H1 (cell line): ENCODE measurements at regions not wholly inside any gene's neighbourhood (a gene's known extent, or its start where the extent isn't known, plus 50 kb on each side); places are given as distances from the start of the nearest gene placed in this dataset.

Source experiments
- CTCF ChIA-PET: fragments of 300-600 bp; sonication (Branson Sonifier 250); formaldehyde crosslinking; loops from one replicate; lab custom pipeline; 2021; ENCODE audit not compliant: partially characterized antibody; lab: Charles Lee
- POLR2A ChIA-PET: fragments of 300-600 bp; sonication (Branson Sonifier 250); formaldehyde crosslinking; loops from one replicate; lab custom pipeline; 2021; ENCODE audit warnings: inconsistent platforms; ENCODE audit not compliant: partially characterized antibody; lab: Charles Lee
- DNase-seq, 2 experiments: peaks; one replicate each; pipeline versions ENCODE4 v3.0.0 to v3.0.0-alpha.2; 2010 to 2022; ENCODE audit warnings: low spot score in 2 of 2, low read depth in 1 of 2, mixed read lengths in 1 of 2
- FAIRE-seq: peaks from 2 replicates; lab custom pipeline; 2011; peaks lifted over from hg19 to GRCh38; lab: Jason Lieb, UNC
- H2AFZ ChIP-seq: 2 replicates; pipeline ENCODE4 v1.8.1; 2012; ENCODE audit warnings: low read length, inconsistent platforms
- H2AK5ac ChIP-seq: 2 replicates; pipeline ENCODE4 v1.6.1; 2013; ENCODE audit warnings: low read depth, low read length
- H2BK120ac ChIP-seq: replicated peaks from 2 replicates; pipeline ENCODE3; 2013; ENCODE audit warnings: low read depth, low read length, inconsistent platforms
- H2BK12ac ChIP-seq: 2 replicates; pipeline ENCODE4 v1.6.1; 2013; ENCODE audit warnings: low read depth, low read length
- H2BK15ac ChIP-seq: 2 replicates; pipeline ENCODE4 v1.6.1; 2013; ENCODE audit warnings: low read length
- H2BK20ac ChIP-seq: 2 replicates; pipeline ENCODE4 v1.6.1; 2013; ENCODE audit warnings: low read length
- H2BK5ac ChIP-seq: 2 replicates; pipeline ENCODE4 v1.6.1; 2013; ENCODE audit warnings: low read depth, low read length
- H3K14ac ChIP-seq: 2 replicates; pipeline ENCODE4 v1.6.1; 2013; ENCODE audit warnings: inconsistent platforms; ENCODE audit not compliant: insufficient read length
- H3K18ac ChIP-seq: 2 replicates; pipeline ENCODE4 v1.6.1; 2013; ENCODE audit warnings: low read length; ENCODE audit errors: extremely low read depth
- H3K23ac ChIP-seq: 2 replicates; pipeline ENCODE4 v1.6.1; 2013; ENCODE audit warnings: inconsistent platforms; ENCODE audit not compliant: insufficient read length
- H3K23me2 ChIP-seq: 2 replicates; pipeline ENCODE4 v1.6.1; 2013; ENCODE audit warnings: low read depth, low read length
- H3K27ac ChIP-seq: 2 replicates; pipeline ENCODE4 v1.6.1; 2011; ENCODE audit warnings: low read depth, low read length, inconsistent platforms
- H3K27me3 ChIP-seq, 4 experiments: replicated peaks in 1 of 4; 1 replicate in 1 of 4; 2 replicates in 3 of 4; pipeline versions ENCODE4 v1.6.1 to v1.8.1; 2011 to 2013; ENCODE audit warnings: low read length in 3 of 4, mild to moderate bottlenecking in 3 of 4, inconsistent platforms in 2 of 4, mixed read lengths in 2 of 4, moderate library complexity in 1 of 4; ENCODE audit not compliant: control insufficient read depth in 3 of 4, insufficient read depth in 3 of 4; ENCODE audit errors: extremely low read depth in 1 of 4
- H3K36me3 ChIP-seq, 4 experiments: 2 replicates each; pipeline versions ENCODE4 v1.6.1 to v1.8.1; 2011 to 2013; ENCODE audit warnings: mild to moderate bottlenecking in 4 of 4, low read length in 3 of 4, moderate library complexity in 2 of 4, control low read depth in 1 of 4, inconsistent platforms in 1 of 4; ENCODE audit not compliant: insufficient read depth in 4 of 4, control insufficient read depth in 2 of 4
- H3K4ac ChIP-seq: replicated peaks from 2 replicates; pipeline ENCODE3; 2013; ENCODE audit warnings: low read length, low read depth, mixed read lengths, inconsistent platforms; ENCODE audit not compliant: insufficient read length
- H3K4me1 ChIP-seq, 4 experiments: replicated peaks in 1 of 4; 1 replicate in 1 of 4; 2 replicates in 3 of 4; pipeline versions ENCODE4 v1.6.1 to v1.8.1; 2011 to 2013; ENCODE audit warnings: low read length in 3 of 4, inconsistent platforms in 2 of 4, mixed read lengths in 1 of 4; ENCODE audit not compliant: insufficient read depth in 4 of 4, control insufficient read depth in 3 of 4
- H3K4me2 ChIP-seq, 2 experiments: 2 replicates each; pipeline versions ENCODE4 v1.6.1 to v1.8.1; 2011 to 2013; ENCODE audit warnings: low read depth in 2 of 2, low read length in 2 of 2, control low read depth in 1 of 2, inconsistent platforms in 1 of 2, mild to moderate bottlenecking in 1 of 2; ENCODE audit not compliant: insufficient read depth in 1 of 2
- H3K4me3 ChIP-seq, 4 experiments: fragments of 200-600, 300-600 bp in 1 of 4; sonication (generic), shearing (Covaris generic), sonication (Bioruptor Twin) in 1 of 4; 2 replicates each; pipeline versions ENCODE4 v1.5.1 to v1.8.1; 2011 to 2016; ENCODE audit warnings: low read length in 4 of 4, low read depth in 3 of 4, control low read depth in 2 of 4, inconsistent platforms in 2 of 4, mild to moderate bottlenecking in 2 of 4, mixed read lengths in 1 of 4, moderate library complexity in 1 of 4; ENCODE audit not compliant: insufficient read depth in 2 of 4; ENCODE audit errors: extremely low read depth in 1 of 4
- H3K56ac ChIP-seq: replicated peaks from 2 replicates; pipeline ENCODE3; 2013; ENCODE audit warnings: low read depth, mild to moderate bottlenecking, mixed read lengths, low read length, inconsistent platforms; ENCODE audit not compliant: insufficient read length
- H3K79me1 ChIP-seq: 2 replicates; pipeline ENCODE4 v1.6.1; 2013; ENCODE audit warnings: low read depth, low read length, control low read depth
- H3K79me2 ChIP-seq, 2 experiments: 2 replicates each; pipeline versions ENCODE4 v1.6.1 to v1.8.1; 2012 to 2013; ENCODE audit warnings: low read length in 2 of 2, mild to moderate bottlenecking in 2 of 2, inconsistent platforms in 1 of 2; ENCODE audit not compliant: insufficient read depth in 2 of 2, control insufficient read depth in 1 of 2
- H3K9ac ChIP-seq, 4 experiments: replicated peaks in 1 of 4; 1 replicate in 1 of 4; 2 replicates in 3 of 4; pipeline versions ENCODE4 v1.6.1 to v1.8.1; 2011 to 2013; ENCODE audit warnings: low read depth in 3 of 4, low read length in 3 of 4, control low read depth in 2 of 4, mild to moderate bottlenecking in 2 of 4, moderate library complexity in 2 of 4, inconsistent platforms in 1 of 4; ENCODE audit errors: extremely low read depth in 1 of 4
- H3K9me3 ChIP-seq, 2 experiments: 2 replicates each; pipeline versions ENCODE4 v1.6.1 to v1.8.1; 2012 to 2013; ENCODE audit warnings: mild to moderate bottlenecking in 2 of 2, moderate library complexity in 2 of 2, control low read depth in 1 of 2, inconsistent platforms in 1 of 2, low read depth in 1 of 2, low read length in 1 of 2, mixed read lengths in 1 of 2; ENCODE audit not compliant: insufficient read depth in 2 of 2
- H4K20me1 ChIP-seq, 2 experiments: replicated peaks in 1 of 2; 2 replicates each; pipeline versions ENCODE3 to v1.8.1; 2011 to 2013; ENCODE audit warnings: inconsistent platforms in 2 of 2, low read length in 2 of 2, mild to moderate bottlenecking in 1 of 2; ENCODE audit not compliant: insufficient read depth in 2 of 2, control insufficient read depth in 1 of 2
- H4K5ac ChIP-seq: 2 replicates; pipeline ENCODE4 v1.6.1; 2013; ENCODE audit warnings: low read length, low read depth, mixed read lengths, inconsistent platforms; ENCODE audit not compliant: insufficient read length
- H4K8ac ChIP-seq: 2 replicates; pipeline ENCODE4 v1.8.0; 2013; ENCODE audit warnings: mild to moderate bottlenecking, moderate library complexity, low read length, inconsistent platforms; ENCODE audit not compliant: insufficient read depth; ENCODE audit errors: extremely low read depth
- H4K91ac ChIP-seq: replicated peaks from 2 replicates; pipeline ENCODE3; 2013; ENCODE audit warnings: low read length, mixed read lengths, inconsistent platforms; ENCODE audit not compliant: insufficient read length
- ASH2L ChIP-seq: fragments of 200-600, 300-600 bp; sonication (generic); IDR thresholded peaks from one replicate; pipeline ENCODE4 v1.7.1; 2017; ENCODE audit warnings: low read length
- BRCA1 ChIP-seq: IDR thresholded peaks from 2 replicates; pipeline ENCODE4 v1.6.1; 2012; ENCODE audit warnings: low read depth, low read length, improper control_type of control experiment
- GABPA ChIP-seq: IDR thresholded peaks from 2 replicates; pipeline ENCODE4 v1.6.1; 2011; ENCODE audit warnings: mild to moderate bottlenecking, low read length, moderate library complexity, borderline replicate concordance; ENCODE audit not compliant: insufficient read depth
- HDAC2 ChIP-seq, 2 experiments: fragments of 300-600 bp in 1 of 2; sonication (generic) in 1 of 2; IDR thresholded peaks; 2 replicates each; pipeline ENCODE4 v1.6.1; 2011 to 2012; ENCODE audit warnings: low read depth in 2 of 2, low read length in 2 of 2, mild to moderate bottlenecking in 2 of 2, moderate library complexity in 2 of 2, borderline replicate concordance in 1 of 2, inconsistent platforms in 1 of 2
- HDAC6 ChIP-seq: IDR thresholded peaks from one replicate; pipeline ENCODE4 v1.7.1; 2012; ENCODE audit warnings: low read depth, mild to moderate bottlenecking, inconsistent platforms, low read length, moderate library complexity
- NANOG ChIP-seq: IDR thresholded peaks from 2 replicates; pipeline ENCODE4 v1.6.1; 2011; ENCODE audit warnings: low read length, low read depth, mild to moderate bottlenecking, inconsistent platforms; ENCODE audit not compliant: insufficient read depth, poor library complexity, severe bottlenecking
- RAD21 ChIP-seq, 2 experiments: IDR thresholded peaks in 1 of 2; conservative IDR thresholded peaks in 1 of 2; 2 replicates each; pipeline ENCODE4 v1.6.1; 2011; ENCODE audit warnings: low read depth in 2 of 2, low read length in 2 of 2, improper control_type of control experiment in 1 of 2, inconsistent platforms in 1 of 2, mild to moderate bottlenecking in 1 of 2, moderate library complexity in 1 of 2
- RBBP5 ChIP-seq: IDR thresholded peaks from 2 replicates; pipeline ENCODE4 v1.7.1; 2012; ENCODE audit warnings: low read depth, mild to moderate bottlenecking, inconsistent platforms, low read length, moderate library complexity, borderline replicate concordance
- WGBS, 2 experiments: shearing (Covaris generic) in 1 of 2; methylation state at CpG; one replicate each; pipeline versions ENCODE4 v1.1.6 to v1.1.7; 2013 to 2015; ENCODE audit warnings: low lambda C conversion rate in 2 of 2, mixed read lengths in 2 of 2, inconsistent platforms in 1 of 2, low coverage in 1 of 2, missing lambda C conversion rate in 1 of 2; ENCODE audit not compliant: insufficient replicate concordance in 2 of 2, insufficient coverage in 1 of 2, insufficient read length in 1 of 2; ENCODE audit errors: extremely low coverage in 1 of 2, missing lambda C conversion rate in 1 of 2; 5-methylcytosine and 5-hydroxymethylcytosine counted together

DNA sequence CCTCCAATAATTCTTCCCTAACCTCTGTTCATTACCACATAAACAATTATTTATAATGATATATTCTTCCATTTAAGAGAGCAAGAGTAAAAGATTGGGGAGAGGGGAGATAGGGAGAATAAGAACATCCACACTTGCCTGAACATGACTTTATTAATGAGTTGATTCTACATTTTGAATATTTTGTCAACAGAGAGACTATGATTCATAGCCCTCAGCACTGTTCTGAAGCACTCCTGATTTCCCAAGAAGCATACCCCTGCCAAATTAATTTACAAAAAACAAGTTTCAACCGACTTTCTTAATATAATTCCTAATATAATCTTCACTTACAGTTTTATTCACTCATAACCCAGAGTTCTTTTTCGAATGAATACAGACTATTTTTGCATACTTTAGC lies 828.8 kb downstream of the ROBO2 start:
- H2BK12ac ChIP-seq = no peak overlapping the region
- no peak overlapping the region for H4K5ac ChIP-seq
- H2AK5ac ChIP-seq = no peak overlapping the region
- H3K36me3 ChIP-seq = no peaks in the 10 kb centered on the region
- H3K79me2 ChIP-seq = no peaks in the 10 kb centered on the region
- 90 to 100% methylated on average over 1 to 2 of the region's 2 CpGs for WGBS, 2 experiments
- no peaks in the 10 kb centered on the region for H3K27me3 ChIP-seq
- H2BK5ac ChIP-seq = no peak overlapping the region
- no peak for FAIRE-seq
- ChIA-PET POLR2A (no interaction called here), CTCF (no interaction called here)
- no peak for DNase-seq
- H3K56ac ChIP-seq = no peak overlapping the region
- no peak overlapping the region for H4K91ac ChIP-seq
- no peak overlapping the region for H3K4me3 ChIP-seq
- H3K9ac ChIP-seq = no peak overlapping the region
- H2BK20ac ChIP-seq = no peak overlapping the region
- H3K4me2 ChIP-seq = no peak overlapping the region
- H3K18ac ChIP-seq = no peak overlapping the region
- H2AFZ ChIP-seq = no peak overlapping the region
- no peaks in the 10 kb centered on the region for H3K4me1 ChIP-seq
- H4K8ac ChIP-seq = no peak overlapping the region
- H3K79me1 ChIP-seq = no peaks in the 10 kb centered on the region
- H3K27ac ChIP-seq = no peak overlapping the region
- no peaks in the 10 kb centered on the region for H3K9me3 ChIP-seq
- H4K20me1 ChIP-seq = no peaks in the 10 kb centered on the region
- peaks cover 2% of the 10 kb centered on the region; the same call in 1 of the 2 replicates for H3K23me2 ChIP-seq
- H2BK120ac ChIP-seq = no peak overlapping the region
- H3K23ac ChIP-seq = no peak overlapping the region
- no peak overlapping the region for H3K14ac ChIP-seq
- H2BK15ac ChIP-seq = no peak overlapping the region
- H3K4ac ChIP-seq = no peak overlapping the region
- TF ChIP-seq RBBP5 (no peak), GABPA (no peak), NANOG (no peak), RAD21 (IDR thresholded peaks at IDR 0.05 in 1 of 2, conservative IDR thresholded peaks at IDR 0.05 in 1 of 2; ENCODE audit: low read depth in 2 of 2, low read length in 2 of 2) (no peak), BRCA1 (no peak), HDAC6 (no peak), HDAC2 (IDR thresholded peaks at IDR 0.05; ENCODE audit: borderline replicate concordance in 1 of 2, low read depth in 2 of 2, low read length in 2 of 2) (no peak), ASH2L (no peak)
